HEK293T (cell line): ENCODE measurements at regions not wholly inside any gene's neighbourhood (a gene's known extent, or its start where the extent isn't known, plus 50 kb on each side); places are given as distances from the start of the nearest gene placed in this dataset.

ENCODE experiments used
- ARNT ChIP-seq: fragments of 450-650 bp; IDR thresholded peaks from 2 replicates; pipeline ENCODE4 v1.6.1; 2017; ENCODE audit warnings: mild to moderate bottlenecking
- BHLHE40 ChIP-seq: fragments of 450-650 bp; IDR thresholded peaks from 2 replicates; pipeline ENCODE4 v1.6.1; 2016; ENCODE audit warnings: mild to moderate bottlenecking, moderate library complexity, borderline replicate concordance
- CTBP1 ChIP-seq: fragments of 450-650 bp; IDR thresholded peaks from 2 replicates; pipeline ENCODE4 v1.6.1; 2016; ENCODE audit warnings: borderline replicate concordance
- ELF4 ChIP-seq: fragments of 450-650 bp; IDR thresholded peaks from 2 replicates; pipeline ENCODE4 v1.6.1; 2017; ENCODE audit warnings: antibody characterized with exemption
- FOXA1 ChIP-seq: fragments of 450-650 bp; IDR thresholded peaks from 2 replicates; pipeline ENCODE4 v1.6.1; 2016; ENCODE audit warnings: mild to moderate bottlenecking
- FOXK2 ChIP-seq: fragments of 450-650 bp; IDR thresholded peaks from 2 replicates; pipeline ENCODE4 v1.6.1; 2016; ENCODE audit warnings: mild to moderate bottlenecking
- FOXM1 ChIP-seq: fragments of 450-650 bp; IDR thresholded peaks from 2 replicates; pipeline ENCODE4 v1.6.1; 2017; ENCODE audit warnings: mild to moderate bottlenecking, borderline replicate concordance
- L3MBTL2 ChIP-seq: fragments of 450-650 bp; conservative IDR thresholded peaks from 2 replicates; pipeline ENCODE4 v1.6.1; 2016; ENCODE audit warnings: mild to moderate bottlenecking
- LEF1 ChIP-seq: fragments of 450-650 bp; IDR thresholded peaks from 2 replicates; pipeline ENCODE4 v1.6.1; 2017; ENCODE audit warnings: mild to moderate bottlenecking, borderline replicate concordance
- PKNOX1 ChIP-seq: fragments of 450-650 bp; IDR thresholded peaks from 2 replicates; pipeline ENCODE4 v1.6.1; 2016
- SP1 ChIP-seq: fragments of 450-650 bp; IDR thresholded peaks from 2 replicates; pipeline ENCODE4 v1.6.1; 2017
- SUZ12 ChIP-seq: fragments of 450-650 bp; IDR thresholded peaks from 2 replicates; pipeline ENCODE4 v1.6.1; 2016; ENCODE audit warnings: mild to moderate bottlenecking
- TARDBP ChIP-seq: fragments of 450-650 bp; IDR thresholded peaks from 2 replicates; pipeline ENCODE4 v1.6.1; 2016

- TF ChIP-seq FOXK2 = no peak
- no peak for TF ChIP-seq FOXA1
- no peak for TF ChIP-seq BHLHE40
- TF ChIP-seq SUZ12 = no peak
- no peak for TF ChIP-seq PKNOX1
- no peak for TF ChIP-seq ELF4
- TF ChIP-seq L3MBTL2 = no peak
- TF ChIP-seq FOXM1 = no peak
- TF ChIP-seq SP1 = no peak
- TF ChIP-seq TARDBP = no peak
- no peak for TF ChIP-seq ARNT
- TF ChIP-seq CTBP1 = no peak
- TF ChIP-seq LEF1 = no peak
Measured at GRCh38 chr18:22088029-22088428, 81.4 kb upstream of the GATA6 start.
